DND-41 (cell line): ENCODE measurements at regions not wholly inside any gene's neighbourhood (a gene's known extent, or its start where the extent isn't known, plus 50 kb on each side); places are given as distances from the start of the nearest gene placed in this dataset.

Experiments used
- ATAC-seq: fragments of 200-7000 bp; cut with Tn5 transposase; 3 replicates; pipeline ENCODE4 v1.9.1; 2021; ENCODE audit warnings: low read depth; ENCODE audit not compliant: insufficient read depth
- DNase-seq: peaks from one replicate; pipeline ENCODE4 v3.0.0-alpha.2; 2020
- H2AFZ ChIP-seq: 2 replicates; pipeline ENCODE4 v1.6.0; 2012; ENCODE audit warnings: low read depth, low read length
- H3K27ac ChIP-seq: 2 replicates; pipeline ENCODE4 v1.5.1; 2012; ENCODE audit warnings: low read length, inconsistent platforms
- H3K27me3 ChIP-seq: fragments of 200-600 bp; sonication (generic); 2 replicates; pipeline ENCODE4 v1.6.0; 2012; ENCODE audit warnings: low read length, mild to moderate bottlenecking, inconsistent platforms; ENCODE audit not compliant: insufficient read depth, poor library complexity
- H3K36me3 ChIP-seq: 2 replicates; pipeline ENCODE4 v1.5.1; 2012; ENCODE audit warnings: low read length, inconsistent platforms; ENCODE audit not compliant: insufficient read depth
- H3K4me1 ChIP-seq: 2 replicates; pipeline ENCODE4 v1.5.1; 2012; ENCODE audit warnings: mild to moderate bottlenecking, low read length; ENCODE audit not compliant: insufficient read depth
- H3K4me2 ChIP-seq: 2 replicates; pipeline ENCODE4 v1.6.0; 2012; ENCODE audit warnings: mild to moderate bottlenecking, moderate library complexity, low read length, inconsistent platforms; ENCODE audit not compliant: insufficient read depth
- H3K4me3 ChIP-seq, 2 experiments: fragments of 200-600 bp in 1 of 2; shearing (Covaris generic) in 1 of 2; 2 replicates each; pipeline ENCODE4 v1.5.1; 2012 to 2016; ENCODE audit warnings: inconsistent platforms in 2 of 2, low read length in 2 of 2, mild to moderate bottlenecking in 2 of 2, low read depth in 1 of 2, moderate library complexity in 1 of 2
- H3K79me2 ChIP-seq: 2 replicates; pipeline ENCODE4 v1.6.0; 2012; ENCODE audit warnings: low read length, inconsistent platforms; ENCODE audit not compliant: insufficient read depth
- H3K9ac ChIP-seq: 2 replicates; pipeline ENCODE4 v1.6.0; 2012; ENCODE audit warnings: low read depth, mild to moderate bottlenecking, inconsistent platforms, low read length, moderate library complexity
- H3K9me3 ChIP-seq: 2 replicates; pipeline ENCODE4 v1.5.1; 2012; ENCODE audit warnings: low read length, moderate library complexity, mild to moderate bottlenecking, inconsistent platforms; ENCODE audit not compliant: insufficient read depth, severe bottlenecking
- H4K20me1 ChIP-seq: 2 replicates; pipeline ENCODE4 v1.6.0; 2012; ENCODE audit warnings: low read length; ENCODE audit not compliant: insufficient read depth
- CTCF ChIP-seq: IDR thresholded peaks from 2 replicates; pipeline ENCODE4 v1.5.1; 2012; ENCODE audit warnings: borderline replicate concordance, low read length, moderate library complexity, mild to moderate bottlenecking; ENCODE audit not compliant: poor library complexity, severe bottlenecking; ENCODE audit errors: extremely low read depth
- EZH2 ChIP-seq: IDR thresholded peaks from 3 replicates; pipeline ENCODE4 v1.6.1; 2012; ENCODE audit warnings: borderline replicate concordance, low read depth, mild to moderate bottlenecking, moderate library complexity, low read length, inconsistent platforms; ENCODE audit not compliant: severe bottlenecking

GRCh38 chr12:66044731-66045130 lies 85.8 kb downstream of the LLPH start:
- DNase-seq (no peak), ATAC-seq (no peak)
- Histone ChIP-seq H2AFZ (no peak overlapping the region), H3K4me2 (no peak overlapping the region), H3K9me3 (no peaks in the 10 kb centered on the region), H4K20me1 (no peaks in the 10 kb centered on the region), H3K4me1 (no peaks in the 10 kb centered on the region), H3K36me3 (no peaks in the 10 kb centered on the region), H3K9ac (no peak overlapping the region), H3K27ac (no peak overlapping the region), H3K27me3 (peaks cover 7% of the 10 kb centered on the region), H3K79me2 (no peaks in the 10 kb centered on the region), H3K4me3 (no peak overlapping the region)
- TF ChIP-seq CTCF (no peak), EZH2 (no peak)

- H3K27ac ChIP-seq = no peak overlapping the region
- no peaks in the 10 kb centered on the region for H3K9me3 ChIP-seq
- H3K4me3 ChIP-seq = no peak overlapping the region
- H3K9ac ChIP-seq = no peak overlapping the region
- peaks cover 7% of the 10 kb centered on the region for H3K27me3 ChIP-seq
- no peaks in the 10 kb centered on the region for H4K20me1 ChIP-seq
- no peak overlapping the region for H2AFZ ChIP-seq
- H3K36me3 ChIP-seq = no peaks in the 10 kb centered on the region
- ATAC-seq (no peak), DNase-seq (no peak)
- no peaks in the 10 kb centered on the region for H3K79me2 ChIP-seq
- TF ChIP-seq CTCF (no peak), EZH2 (no peak)
- no peaks in the 10 kb centered on the region for H3K4me1 ChIP-seq
- no peak overlapping the region for H3K4me2 ChIP-seq
These were observed 87.5 kb downstream of the LLPH start for GRCh38 chr12:66043035-66043434.

- no peaks in the 10 kb centered on the region for H3K4me1 ChIP-seq
- peaks cover 7% of the 10 kb centered on the region for H3K27me3 ChIP-seq
- no peak overlapping the region for H2AFZ ChIP-seq
- TF ChIP-seq CTCF = no peak
- no peak for TF ChIP-seq EZH2
- H3K4me2 ChIP-seq = no peak overlapping the region
- no peaks in the 10 kb centered on the region for H3K9me3 ChIP-seq
- H4K20me1 ChIP-seq = no peaks in the 10 kb centered on the region
- H3K27ac ChIP-seq = no peak overlapping the region
- DNase-seq (no peak), ATAC-seq (no peak)
- H3K4me3 ChIP-seq = no peak overlapping the region
- no peaks in the 10 kb centered on the region for H3K79me2 ChIP-seq
- no peak overlapping the region for H3K9ac ChIP-seq
- no peaks in the 10 kb centered on the region for H3K36me3 ChIP-seq
These were observed 88.7 kb downstream of the LLPH start for GRCh38 chr12:66041651-66042363.
